Superior temporal gyrus (tissue), 1 donor: ENCODE measurements at regions not wholly inside any gene's neighbourhood (a gene's known extent, or its start where the extent isn't known, plus 50 kb on each side); places are given as distances from the start of the nearest gene placed in this dataset.

Source experiments
- DNase-seq: peaks from one replicate; pipeline ENCODE4 v3.0.0-alpha.2; 2016; ENCODE audit errors: extremely low spot score

DNA sequence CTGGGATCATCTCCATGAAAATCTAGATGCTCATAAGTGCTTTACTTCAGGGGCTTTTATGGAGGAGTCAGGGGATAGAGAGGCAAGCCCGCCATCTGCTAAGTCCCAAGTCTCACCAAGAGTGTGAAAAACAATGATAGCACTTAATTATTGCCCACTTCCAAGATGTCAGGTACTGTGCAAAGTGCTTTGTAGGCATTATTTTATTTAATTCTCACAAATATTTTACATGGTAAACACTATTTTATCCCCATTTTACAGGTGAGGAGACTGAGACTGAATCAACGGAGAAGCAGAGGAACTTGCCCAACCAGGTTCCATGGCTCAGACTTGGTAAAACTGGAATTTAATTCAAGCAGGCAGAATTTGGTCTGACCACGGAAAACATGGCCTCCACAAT is 147.5 kb downstream of the ACKR3 start:
- no peak for DNase-seq

DNA sequence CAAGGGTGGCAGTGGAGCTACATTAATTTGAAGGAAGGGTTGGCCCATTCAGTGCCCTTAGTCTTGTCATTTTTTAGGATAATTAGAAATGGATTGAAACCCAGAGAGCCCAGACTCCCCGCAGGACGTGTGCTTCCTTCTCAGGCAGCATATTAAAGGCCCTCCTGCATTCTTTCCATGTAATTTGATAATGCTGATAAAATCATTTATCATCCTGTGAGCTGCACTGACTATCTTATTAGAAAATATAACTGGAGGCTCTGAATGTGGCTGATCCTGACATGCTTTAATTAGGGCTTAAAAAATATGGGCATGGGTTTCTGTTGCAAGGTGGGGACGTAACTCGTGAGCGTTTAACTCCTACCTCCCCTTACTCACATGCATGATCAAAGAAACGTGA is 148.1 kb downstream of the ACKR3 start:
- no peak for DNase-seq

DNA sequence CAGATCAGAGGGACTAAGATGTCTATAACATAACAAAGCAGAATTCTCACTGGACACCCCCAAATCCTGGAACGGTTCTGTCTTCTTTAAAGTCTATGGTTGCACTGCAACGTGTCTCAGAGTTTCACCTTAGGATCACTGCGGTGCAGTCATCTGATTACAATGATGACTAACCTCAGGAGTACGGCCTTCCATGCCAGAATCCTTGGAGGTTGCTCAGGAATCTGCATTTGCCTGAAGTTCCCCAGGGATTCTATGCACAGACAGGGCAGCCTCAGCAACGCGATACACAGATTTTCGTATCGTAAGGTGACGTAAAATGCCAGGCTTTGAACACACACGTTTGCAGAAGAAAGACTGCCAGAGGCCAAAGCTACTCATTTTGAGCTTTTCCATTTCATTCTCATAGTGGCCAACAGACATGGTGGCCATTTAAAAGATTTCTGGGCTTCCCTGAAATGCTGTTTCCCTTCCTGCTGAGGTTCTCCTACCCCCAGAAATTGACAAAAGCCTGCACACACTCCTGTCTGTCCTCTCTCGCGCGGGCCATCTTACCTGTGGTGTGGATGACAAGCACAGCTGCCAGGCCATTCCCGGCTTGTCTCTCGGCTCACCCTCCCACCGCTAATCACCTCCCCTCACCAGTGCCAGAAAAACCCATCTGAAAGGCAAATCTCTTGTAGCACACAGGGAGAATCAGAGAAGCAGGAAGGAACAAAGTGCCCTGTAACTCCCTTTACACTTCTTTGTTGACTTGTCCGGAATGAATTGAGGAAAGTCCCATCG is 148.8 kb downstream of the ACKR3 start:
- no peak for DNase-seq

DNA sequence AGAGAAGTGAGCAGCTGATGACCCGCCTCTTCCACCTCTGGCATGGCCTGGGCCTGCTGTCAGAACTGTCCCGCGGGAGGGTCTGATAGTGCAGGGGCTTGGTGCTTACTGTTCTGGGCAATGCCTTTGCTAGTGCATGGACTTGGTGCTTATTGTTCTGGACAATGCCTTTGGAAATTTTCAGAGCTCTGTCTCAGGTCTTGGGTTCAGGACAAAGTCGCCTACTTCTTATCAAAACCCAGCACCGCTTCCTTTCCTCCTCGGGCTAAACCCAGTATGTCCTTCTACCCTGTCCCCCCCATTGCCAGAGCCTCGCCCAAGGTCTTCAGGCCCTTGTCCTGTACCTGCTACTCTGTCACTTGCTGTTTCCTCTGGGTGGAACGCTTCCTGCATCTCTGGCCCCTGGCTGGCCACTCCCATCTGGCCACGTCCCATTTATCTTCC is 149.6 kb downstream of the ACKR3 start:
- no peak for DNase-seq

DNA sequence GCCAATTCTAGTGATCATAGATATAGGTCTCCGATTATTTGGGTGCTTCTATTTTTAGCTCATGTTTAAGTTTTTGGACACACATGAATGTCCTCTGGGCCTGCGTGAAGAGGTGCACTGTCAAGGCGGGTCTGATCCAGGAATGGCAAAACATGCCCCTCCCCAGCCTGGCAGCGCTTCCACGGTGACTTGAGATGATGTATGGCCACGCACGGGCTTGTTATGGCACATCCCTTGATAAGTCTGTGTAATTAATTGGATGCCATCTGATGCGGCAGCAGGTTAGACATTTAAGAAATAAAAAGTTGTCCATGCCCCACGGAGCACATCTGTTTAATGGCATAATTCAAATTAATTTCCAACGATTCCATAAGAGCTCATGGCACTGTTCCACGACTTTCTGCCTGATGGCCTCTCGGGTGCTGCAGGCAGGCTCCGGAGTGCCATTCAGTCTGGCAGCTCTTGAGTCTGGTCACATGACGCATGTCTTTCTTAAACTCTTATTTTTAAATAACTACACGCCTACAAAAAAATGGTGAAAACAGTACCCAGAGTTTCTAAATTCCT is 151.4 kb downstream of the ACKR3 start:
- DNase-seq = no peak

DNA sequence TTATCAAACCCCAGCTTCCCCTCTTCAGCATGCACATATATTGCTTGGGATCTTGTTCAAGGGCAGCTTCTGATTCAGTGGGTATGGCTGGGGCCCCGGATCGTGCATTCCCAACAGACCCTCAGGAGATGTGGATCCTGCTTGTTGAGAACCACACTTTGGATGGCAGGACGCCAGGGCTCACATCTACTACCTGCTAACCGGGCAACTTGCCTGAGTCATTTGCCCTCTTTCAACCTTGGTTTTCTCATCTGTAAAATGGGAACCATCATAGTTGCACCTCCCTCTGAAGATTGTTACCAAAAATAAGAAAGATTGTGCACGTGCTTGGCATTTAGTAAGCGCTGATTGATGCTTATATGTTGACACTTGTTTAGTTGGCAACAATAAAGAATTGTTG is 154.6 kb downstream of the ACKR3 start:
- DNase-seq = no peak

DNA sequence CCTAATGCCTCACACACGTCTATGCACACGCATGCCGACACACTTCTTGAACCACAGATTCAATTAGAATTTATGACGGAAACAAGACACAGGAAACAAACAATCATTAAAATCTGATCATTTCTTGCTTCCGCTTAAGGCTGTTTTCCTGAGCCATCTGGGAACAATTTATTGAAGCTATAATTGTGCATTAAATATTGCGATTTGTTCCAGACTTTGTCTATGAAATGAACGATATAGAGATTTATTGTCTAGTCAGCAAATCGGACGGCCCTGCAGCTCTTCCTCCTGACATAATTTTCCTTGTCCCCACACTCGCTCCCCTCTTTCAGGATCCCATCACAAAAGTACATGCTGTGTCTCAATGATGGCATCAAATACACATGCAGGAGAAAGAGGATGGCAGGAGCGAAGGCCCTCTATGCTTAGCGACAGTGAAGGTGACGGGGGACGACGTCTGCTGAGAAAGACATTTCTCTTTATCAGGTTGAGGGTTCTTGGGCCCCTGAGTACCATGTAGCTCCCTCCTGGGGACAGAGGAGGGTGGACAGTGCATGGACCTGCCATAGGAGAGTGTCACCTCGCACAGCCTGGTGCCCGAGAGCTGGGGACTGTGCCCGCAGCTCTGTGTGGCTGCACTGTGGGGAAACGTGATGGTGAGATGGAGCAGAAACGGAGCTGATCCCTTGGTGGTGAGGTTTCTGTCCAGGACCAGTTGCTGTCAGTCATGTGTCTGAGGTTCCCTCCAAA is 157.3 kb downstream of the ACKR3 start:
- DNase-seq = no peak

DNA sequence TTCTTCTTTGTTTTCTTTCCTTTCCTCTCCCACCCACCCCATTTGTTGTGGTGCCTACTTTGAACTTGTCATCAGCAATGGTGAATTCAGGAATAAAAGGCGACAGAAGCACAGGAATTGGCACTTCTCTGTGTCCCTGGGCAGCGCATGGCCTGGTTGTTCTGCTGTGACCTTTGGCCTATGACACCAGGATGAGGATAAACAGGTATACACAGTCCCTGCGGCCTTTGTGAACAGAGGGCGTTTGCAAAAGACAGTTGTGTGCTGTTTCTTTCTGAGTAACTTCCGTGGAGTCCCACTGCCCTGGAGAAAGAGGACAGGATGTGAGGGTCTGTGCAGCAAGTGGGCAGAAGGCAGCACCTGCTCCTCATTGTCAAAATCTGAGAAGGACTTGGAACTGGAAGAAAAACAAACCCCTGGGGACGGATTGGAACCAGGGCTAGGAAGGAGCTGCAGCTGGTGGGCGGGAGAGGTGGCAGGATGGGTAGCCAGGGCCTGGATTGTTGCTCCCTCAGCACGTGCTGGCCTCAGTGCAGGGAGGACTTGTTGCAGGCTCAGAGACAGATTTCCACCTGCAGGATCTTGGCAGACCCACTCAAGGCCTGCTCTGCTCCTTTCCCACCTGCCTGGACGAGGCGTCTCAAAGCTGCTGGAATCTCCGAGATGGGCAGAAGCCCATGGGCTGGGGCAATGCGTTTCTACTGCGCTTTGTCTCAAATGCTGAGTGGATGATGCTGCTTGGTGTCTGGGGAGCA is 159.5 kb downstream of the ACKR3 start:
- DNase-seq = no peak

DNA sequence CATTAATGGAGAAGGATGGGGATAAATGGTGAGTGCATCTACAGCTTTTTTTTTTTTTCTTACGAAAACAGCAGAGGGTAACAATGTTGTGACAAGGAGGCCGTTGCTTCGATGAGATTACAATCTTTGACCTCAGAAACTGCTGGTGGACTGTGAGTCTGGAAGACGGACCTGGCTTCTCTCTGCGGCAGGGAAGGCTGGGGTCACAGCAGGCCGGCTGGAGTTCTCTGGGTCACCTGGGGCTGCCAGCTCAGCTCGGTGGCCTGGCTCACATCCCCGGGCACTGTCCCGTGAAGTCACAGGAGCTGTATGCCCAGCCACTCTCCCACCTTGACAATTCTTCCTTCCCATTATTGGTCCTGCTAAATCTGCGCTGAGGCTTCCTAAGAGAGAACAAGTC is 160.8 kb downstream of the ACKR3 start:
- DNase-seq = no peak

DNA sequence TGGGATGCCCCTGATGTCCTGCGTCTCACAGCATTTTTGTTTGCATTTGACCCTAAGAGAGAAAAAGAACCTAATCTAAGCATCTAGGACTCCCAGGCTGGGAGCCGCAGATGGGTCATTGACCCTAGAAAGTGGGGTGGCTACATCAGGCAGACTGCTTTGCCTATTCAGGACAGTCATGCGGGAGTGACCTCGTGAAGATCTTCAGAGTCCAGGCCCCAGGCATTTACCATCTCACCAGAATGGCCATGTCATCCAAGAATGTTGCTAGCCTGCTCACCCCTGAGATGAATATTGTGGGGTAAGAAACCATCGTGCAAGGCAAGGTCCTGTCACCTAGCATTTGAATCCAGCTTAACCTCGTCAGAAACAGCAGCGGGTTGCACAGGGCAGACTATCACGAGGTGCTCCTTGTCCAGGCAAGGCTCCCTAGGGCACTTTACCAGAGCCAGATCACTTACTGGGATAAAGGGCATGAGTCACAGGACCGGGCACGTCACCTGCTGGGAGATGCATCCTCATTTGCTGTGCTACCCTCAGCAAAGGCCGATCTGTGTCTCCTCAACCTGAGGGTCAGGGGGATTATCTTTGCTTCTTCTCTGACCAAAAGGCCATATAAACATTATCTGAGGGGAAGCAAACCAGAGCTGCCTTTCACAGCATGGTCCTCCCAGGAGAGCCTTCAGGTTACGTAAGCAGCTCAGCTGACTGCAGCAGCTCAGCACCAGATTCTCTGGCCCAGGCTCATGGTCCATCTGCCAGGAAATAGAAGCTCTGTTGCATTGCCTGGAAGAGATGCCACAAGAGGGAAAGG is 162.3 kb downstream of the ACKR3 start:
- DNase-seq = peak; percentile 55

DNA sequence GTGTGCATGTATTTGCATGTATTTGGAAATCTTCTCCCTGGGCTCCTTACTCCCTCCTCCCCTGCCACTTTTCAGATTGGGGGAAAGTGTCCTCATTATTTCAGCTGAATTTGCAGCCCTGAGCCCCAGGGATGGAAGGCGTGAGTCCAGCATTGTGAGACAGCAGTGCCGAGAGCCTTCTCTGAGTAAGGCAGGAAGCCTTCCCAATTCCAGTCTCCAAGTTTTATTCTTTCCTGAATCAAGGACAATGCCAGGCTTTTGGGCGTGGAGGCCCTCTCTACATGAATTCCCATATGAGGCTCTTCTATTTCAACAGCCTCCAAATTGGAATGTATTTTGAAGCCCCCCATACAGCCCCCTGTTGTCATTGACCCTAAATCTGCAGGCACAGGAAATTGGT is 163.5 kb downstream of the ACKR3 start:
- no peak for DNase-seq

DNA sequence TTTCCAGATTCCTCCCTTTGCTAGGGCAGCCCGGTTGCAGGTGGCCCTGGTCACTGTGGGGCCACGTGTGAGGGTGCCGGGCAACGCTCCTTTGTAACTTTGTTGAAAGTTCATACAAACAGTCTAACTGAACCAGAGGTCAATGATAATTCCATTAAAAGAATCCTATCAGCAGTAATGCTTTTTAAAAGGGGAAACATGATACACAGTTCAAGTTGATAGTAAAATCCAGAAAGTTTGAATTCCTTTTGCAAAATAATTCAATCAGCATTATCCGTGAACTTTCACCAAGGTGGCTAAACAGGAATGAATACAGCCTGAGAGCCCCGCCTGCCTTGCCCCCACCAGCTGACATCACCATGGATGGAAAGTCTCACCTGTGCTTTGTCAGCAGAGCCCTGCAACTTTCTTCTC is 166.2 kb downstream of the ACKR3 start:
- DNase-seq = no peak

DNA sequence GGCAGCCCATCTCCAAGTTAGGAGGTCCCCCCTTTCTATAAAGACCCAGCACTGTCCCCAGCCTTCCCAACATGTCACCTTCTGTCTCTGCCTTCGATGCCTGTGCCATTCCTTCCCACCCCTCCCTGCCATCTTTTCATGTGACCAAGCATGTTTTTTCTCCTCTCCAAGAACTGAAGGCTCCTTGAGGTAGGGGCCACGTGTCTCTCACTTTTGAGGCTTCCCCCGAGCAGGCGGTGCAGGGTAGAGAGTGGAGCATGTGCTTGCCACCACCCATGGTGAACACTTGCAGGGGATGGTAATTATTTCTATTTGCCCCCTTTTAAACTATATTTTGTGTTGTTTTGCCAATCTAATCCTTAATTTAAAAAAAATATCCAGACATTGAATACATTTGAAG is 168.4 kb downstream of the ACKR3 start:
- no peak for DNase-seq

DNA sequence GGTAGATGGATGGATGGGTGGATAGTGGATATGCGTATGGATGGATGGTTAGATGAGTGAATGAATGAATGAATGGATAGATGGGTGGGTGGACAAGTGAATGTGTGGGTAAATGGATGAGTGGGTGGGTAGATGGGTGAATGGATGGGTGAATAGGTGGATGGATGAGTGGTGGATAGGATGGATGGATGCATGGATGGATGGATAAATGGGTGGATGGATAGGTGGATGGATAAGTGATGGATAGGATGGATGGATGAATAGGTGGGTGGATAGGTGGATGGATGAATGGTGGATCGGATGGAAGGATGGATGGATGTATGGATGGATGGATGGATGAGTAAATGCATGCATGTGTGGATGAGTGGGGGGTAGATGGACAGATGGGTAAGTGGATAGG is 169.3 kb downstream of the ACKR3 start:
- DNase-seq = no peak

DNA sequence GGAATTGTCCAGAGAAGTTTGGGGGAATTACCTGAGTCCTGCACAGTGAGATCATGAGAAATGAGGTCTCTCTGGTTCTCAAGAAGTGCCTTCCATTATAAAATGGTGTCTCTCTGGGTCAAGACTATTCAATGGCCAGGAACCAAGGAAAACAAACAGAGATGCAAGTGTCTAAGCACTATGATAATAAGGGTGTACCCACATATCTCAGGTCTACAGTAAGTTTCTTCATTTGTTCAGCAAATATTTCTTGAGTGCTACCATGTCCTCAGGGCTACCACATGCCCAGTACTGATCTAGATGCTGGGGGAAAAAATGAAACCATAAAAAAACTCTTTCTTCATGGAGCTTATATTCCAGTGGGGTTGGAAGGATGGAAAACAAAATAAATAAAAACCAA is 170.0 kb downstream of the ACKR3 start:
- DNase-seq = no peak

DNA sequence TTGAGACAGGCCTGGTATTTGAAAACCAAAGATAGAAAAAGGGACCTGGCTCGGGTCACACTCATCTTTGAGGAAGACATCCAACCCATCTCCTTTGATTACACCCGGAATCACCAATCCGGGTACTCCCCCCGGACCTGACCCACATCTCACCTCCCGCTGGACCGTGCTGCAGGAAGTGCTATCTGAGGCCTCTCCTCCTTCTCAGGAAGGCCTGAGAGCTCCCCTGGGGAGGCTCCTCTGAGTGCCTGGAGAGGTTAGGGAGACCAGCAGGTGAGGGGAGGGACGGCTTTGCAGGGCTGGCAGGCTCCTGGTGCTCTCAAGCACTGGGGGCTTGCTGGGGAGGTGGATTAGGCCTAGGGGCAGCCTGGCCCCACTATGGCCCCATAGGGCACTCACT is 170.9 kb downstream of the ACKR3 start:
- DNase-seq = no peak

DNA sequence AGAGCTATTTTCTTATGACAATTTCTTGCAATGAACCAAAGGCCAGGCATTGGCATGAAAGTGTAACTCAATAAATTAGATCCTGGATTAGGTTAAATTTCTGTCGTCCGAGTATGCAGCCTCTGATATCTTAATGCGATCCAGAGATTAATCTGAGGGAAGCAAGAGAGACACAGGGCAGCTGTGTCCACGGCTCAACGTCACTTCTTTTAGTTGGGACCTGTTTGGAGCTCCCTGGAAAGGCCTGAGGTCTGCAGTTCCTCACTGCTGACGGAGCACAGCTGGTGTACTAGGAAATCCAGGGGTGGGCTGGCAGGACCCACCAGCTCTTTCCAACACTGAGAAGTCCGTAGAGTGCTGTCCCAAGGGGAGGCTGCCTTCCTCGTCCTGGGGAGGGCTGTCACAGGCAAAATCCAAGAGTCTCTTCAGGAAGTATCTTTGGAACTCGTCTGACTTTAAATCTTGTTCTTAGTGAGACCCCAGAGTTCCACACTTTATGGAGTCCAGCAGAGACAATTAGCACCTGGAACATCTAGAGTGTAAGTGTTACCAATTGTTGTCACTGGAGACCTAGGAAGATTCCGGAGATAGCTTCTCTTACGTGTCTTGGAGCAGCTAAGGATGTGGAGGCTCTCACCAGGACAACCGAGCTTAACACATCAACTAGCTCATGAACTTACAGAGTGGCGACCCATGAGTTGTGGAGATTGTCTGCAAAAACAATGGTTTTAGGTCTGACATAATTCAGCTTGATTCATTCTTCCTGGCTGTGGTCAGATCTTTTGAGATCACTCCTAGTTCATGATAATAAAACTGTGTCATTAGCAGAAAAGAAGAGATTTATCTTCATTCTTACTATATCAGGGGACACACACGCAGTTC is 173.7 kb downstream of the ACKR3 start:
- DNase-seq = no peak

DNA sequence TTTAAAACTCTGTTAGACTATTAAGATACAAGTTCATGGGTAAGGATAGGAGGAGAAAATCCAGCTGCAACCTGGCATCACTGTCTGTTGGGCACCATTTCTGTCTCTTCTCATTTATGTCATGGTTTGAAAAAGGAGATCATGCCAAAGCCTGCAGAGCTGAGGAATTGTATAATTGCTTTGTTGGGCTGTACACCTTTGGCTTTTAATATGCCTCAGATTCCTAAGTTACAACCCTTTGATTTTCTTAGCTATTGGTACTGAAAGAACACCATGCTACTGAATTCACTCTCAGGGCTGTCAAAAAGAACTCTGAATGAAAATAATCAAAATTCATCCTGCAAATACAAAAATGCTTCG is 174.3 kb downstream of the ACKR3 start:
- no peak for DNase-seq

DNA sequence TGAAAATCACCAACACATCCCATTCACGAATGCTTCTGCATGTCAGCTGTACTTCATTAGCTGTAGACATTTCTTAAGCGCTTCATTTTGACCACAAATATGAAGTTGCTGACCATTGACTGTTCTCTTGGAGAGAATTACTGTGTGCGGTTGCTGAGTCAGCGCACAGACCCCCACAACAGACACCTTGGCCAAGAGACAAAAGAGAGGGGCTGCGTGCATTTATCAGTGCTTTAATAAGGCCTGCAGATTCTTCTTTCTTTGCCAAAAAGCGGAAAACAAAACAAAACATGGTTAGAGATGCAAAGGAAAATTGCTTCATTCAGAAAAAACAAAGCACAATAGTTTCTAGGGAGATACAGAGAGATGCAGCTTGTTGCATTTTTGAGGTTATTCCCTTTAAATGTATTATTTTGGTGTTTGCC is 174.7 kb downstream of the ACKR3 start:
- no peak for DNase-seq

DNA sequence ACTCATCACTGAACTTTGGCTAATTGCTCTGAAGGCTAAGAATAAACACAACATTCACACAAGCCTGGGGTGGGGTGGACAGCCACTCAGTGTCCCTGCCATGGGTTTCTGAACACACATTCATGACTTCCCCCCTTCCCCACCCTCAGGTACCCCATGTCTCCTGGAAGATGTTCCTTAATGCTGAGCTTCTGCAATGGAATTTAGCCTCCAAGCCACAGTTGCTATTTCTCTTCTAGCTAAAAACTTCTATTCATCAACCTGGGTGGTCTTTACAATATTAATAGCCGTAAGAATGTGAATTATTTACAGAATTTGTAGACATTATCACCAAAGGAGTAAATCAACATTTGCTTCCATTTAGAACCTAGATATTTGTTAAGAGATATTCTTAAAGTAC is 175.1 kb downstream of the ACKR3 start:
- no peak for DNase-seq
